D721Med (cell line): ENCODE measurements at regions not wholly inside any gene's neighbourhood (a gene's known extent, or its start where the extent isn't known, plus 50 kb on each side); places are given as distances from the start of the nearest gene placed in this dataset.
A peak's percentile ranks its signal among the peaks of the same experiment; 100 is the strongest.

Source experiments
- DNase-seq: peaks from one replicate; pipeline ENCODE4 v3.0.0; 2011; ENCODE audit warnings: low spot score; ENCODE audit not compliant: insufficient read length
- FAIRE-seq: peaks from 2 replicates; lab custom pipeline; 2011; peaks lifted over from hg19 to GRCh38; lab: Jason Lieb, UNC
- CTCF ChIP-seq: IDR thresholded peaks from 2 replicates; pipeline ENCODE4 v1.5.1; 2012; ENCODE audit warnings: mild to moderate bottlenecking, control low read depth; ENCODE audit not compliant: insufficient read depth; ENCODE audit errors: missing control alignments

- no peak for FAIRE-seq
- no peak for TF ChIP-seq CTCF
These were observed 88.6 kb upstream of the NAV3 start for GRCh38 chr12:77741974-77742517.

GRCh38 chr12:77736219-77736965 lies 94.3 kb upstream of the NAV3 start:
- TF ChIP-seq CTCF: no peak
- DNase-seq (no peak), FAIRE-seq (no peak)

More at GRCh38 chr12:77741974-77742517, 88.6 kb upstream of the NAV3 start:
- no peak for DNase-seq

DNA sequence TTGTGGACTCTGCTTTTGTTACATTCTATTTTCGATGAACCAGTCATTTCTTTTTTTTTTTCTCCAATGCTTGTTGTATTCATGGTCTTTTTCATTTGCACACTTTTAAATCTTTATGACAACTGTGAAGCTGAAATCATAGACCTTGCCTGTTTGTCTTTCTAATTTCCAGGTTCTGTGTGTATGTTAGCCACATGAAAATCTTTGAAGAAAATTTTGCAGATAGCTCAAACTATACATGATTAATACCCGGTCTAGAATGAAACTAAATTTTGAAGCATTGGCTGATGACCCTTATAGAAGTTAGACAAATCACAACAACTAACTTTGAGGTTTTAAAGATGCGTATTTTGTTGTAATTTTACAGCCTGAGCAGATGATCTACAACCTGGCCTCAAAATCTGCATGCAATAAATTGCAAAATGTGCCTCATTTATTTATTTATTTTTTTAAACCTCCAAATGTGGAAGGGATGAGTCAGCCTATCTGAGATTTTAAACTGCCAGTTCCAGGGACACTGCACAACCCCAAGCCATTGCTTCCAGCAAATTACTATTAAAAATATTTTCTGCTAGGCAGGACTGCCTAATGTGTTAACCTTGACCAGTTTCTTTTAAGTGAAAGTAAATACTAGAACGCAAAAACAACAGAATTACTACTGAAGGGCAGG lies 96.3 kb upstream of the NAV3 start:
- TF ChIP-seq CTCF: no peak
- FAIRE-seq (peak; percentile 48), DNase-seq (no peak)

GRCh38 chr12:77728018-77728417 lies 102.7 kb upstream of the NAV3 start:
- no peak for TF ChIP-seq CTCF
- DNase-seq (no peak), FAIRE-seq (no peak)

- no peak for DNase-seq
- no peak for TF ChIP-seq CTCF
- FAIRE-seq: no peak
These were observed 103.2 kb upstream of the NAV3 start for GRCh38 chr12:77727442-77728001.

DNA sequence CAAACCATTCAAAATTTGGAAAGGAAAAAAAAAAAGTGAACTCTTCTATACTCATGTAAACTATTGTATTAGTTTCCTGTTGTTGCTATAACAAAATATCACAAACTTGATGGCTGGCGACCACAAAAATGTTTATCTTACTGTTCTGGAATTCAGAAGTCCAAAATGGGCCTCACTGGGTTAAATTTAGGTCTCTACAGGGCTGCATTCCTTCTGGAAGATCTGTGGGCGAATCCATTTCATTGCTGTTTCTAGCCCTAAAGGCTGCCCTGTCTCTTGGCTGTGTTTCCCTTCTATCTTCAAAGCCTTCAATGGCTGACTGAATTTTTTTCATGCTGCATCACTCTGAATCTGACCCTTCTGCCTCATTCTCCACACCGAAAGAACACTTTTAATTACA lies 105.1 kb upstream of the NAV3 start:
- FAIRE-seq (peak; percentile 80), DNase-seq (no peak)
- no peak for TF ChIP-seq CTCF
